Neural cell (in vitro differentiated cells): ENCODE measurements at regions not wholly inside any gene's neighbourhood (a gene's known extent, or its start where the extent isn't known, plus 50 kb on each side); places are given as distances from the start of the nearest gene placed in this dataset.

Experiments used
- H2AFZ ChIP-seq: fragments of 200-600, 300-800 bp; sonication (generic), shearing (Covaris generic); 2 replicates; pipeline ENCODE4 v1.6.0; 2014; ENCODE audit warnings: low read depth, mild to moderate bottlenecking, antibody characterized with exemption, low read length, moderate library complexity
- H3F3A ChIP-seq: fragments of 200-600 bp; shearing (Covaris generic); 2 replicates; pipeline ENCODE4 v1.6.1; 2016; ENCODE audit warnings: mild to moderate bottlenecking, moderate library complexity, mixed read lengths, antibody characterized with exemption, low read length; ENCODE audit not compliant: insufficient read depth, poor library complexity, severe bottlenecking
- H3K27ac ChIP-seq: fragments of 200-600, 300-800 bp; sonication (generic), shearing (Covaris generic); 2 replicates; pipeline ENCODE4 v1.5.1; 2014; ENCODE audit warnings: mild to moderate bottlenecking, low read length, moderate library complexity
- H3K27me3 ChIP-seq: fragments of 300-800, 200-600 bp; sonication (generic), shearing (Covaris generic); 2 replicates; pipeline ENCODE4 v1.6.0; 2014; ENCODE audit warnings: mild to moderate bottlenecking, low read depth, low read length, moderate library complexity; ENCODE audit not compliant: insufficient read depth
- H3K36me3 ChIP-seq: fragments of 300-800, 200-600 bp; sonication (generic), shearing (Covaris generic); 2 replicates; pipeline ENCODE4 v1.5.1; 2014; ENCODE audit warnings: mild to moderate bottlenecking, antibody characterized with exemption, low read length, moderate library complexity; ENCODE audit not compliant: insufficient read depth
- H3K4me2 ChIP-seq: fragments of 300-800, 200-600 bp; sonication (generic), shearing (Covaris generic); 2 replicates; pipeline ENCODE4 v1.6.0; 2014; ENCODE audit warnings: mild to moderate bottlenecking, low read length
- H3K4me3 ChIP-seq: fragments of 300-800, 200-600 bp; sonication (generic), shearing (Covaris generic); 2 replicates; pipeline ENCODE4 v1.5.1; 2014; ENCODE audit warnings: mild to moderate bottlenecking, low read length, moderate library complexity
- H3K79me2 ChIP-seq: fragments of 200-600 bp; shearing (Covaris generic); replicated peaks from 2 replicates; pipeline ENCODE4 v1.6.0; 2014; ENCODE audit warnings: mild to moderate bottlenecking, low read length, moderate library complexity; ENCODE audit not compliant: insufficient read depth
- H3K9ac ChIP-seq: fragments of 300-800, 200-600 bp; sonication (generic), shearing (Covaris generic); 2 replicates; pipeline ENCODE4 v1.6.1; 2016; ENCODE audit warnings: mild to moderate bottlenecking, low read length, mixed read lengths
- H3K9me2 ChIP-seq: fragments of 200-600 bp; shearing (Covaris generic); 2 replicates; pipeline ENCODE4 v1.6.1; 2016; ENCODE audit warnings: mild to moderate bottlenecking, low read length, mixed read lengths; ENCODE audit not compliant: insufficient read depth
- H3K9me3 ChIP-seq: fragments of 200-600, 300-800 bp; sonication (generic), shearing (Covaris generic); 2 replicates; pipeline ENCODE4 v1.6.1; 2016; ENCODE audit warnings: mild to moderate bottlenecking, mixed run types, low read length, moderate library complexity, mixed read lengths
- H4K20me1 ChIP-seq: fragments of 200-600 bp; shearing (Covaris generic); 2 replicates; pipeline ENCODE4 v1.6.1; 2016; ENCODE audit warnings: mild to moderate bottlenecking, mixed run types; ENCODE audit not compliant: insufficient read depth
- CTCF ChIP-seq: fragments of 450-650 bp; IDR thresholded peaks from 2 replicates; pipeline ENCODE4 v1.5.1; 2014; ENCODE audit warnings: antibody characterized with exemption, mild to moderate bottlenecking, moderate library complexity; ENCODE audit not compliant: poor library complexity, severe bottlenecking
- EP300 ChIP-seq: fragments of 450-650 bp; conservative IDR thresholded peaks from 2 replicates; pipeline ENCODE4 v1.6.1; 2014; ENCODE audit warnings: antibody characterized with exemption, mild to moderate bottlenecking, moderate library complexity; ENCODE audit not compliant: poor library complexity, severe bottlenecking
- EZH2 ChIP-seq: fragments of 200-600, 300-800 bp; shearing (Covaris generic), sonication (generic); IDR thresholded peaks from 2 replicates; pipeline ENCODE4 v1.6.1; 2014; ENCODE audit warnings: antibody characterized with exemption, low read length, borderline replicate concordance, mild to moderate bottlenecking; ENCODE audit not compliant: insufficient read depth, poor library complexity, severe bottlenecking
- MXI1 ChIP-seq: fragments of 450-650 bp; conservative IDR thresholded peaks from 2 replicates; pipeline ENCODE4 v1.6.1; 2014; ENCODE audit warnings: antibody characterized with exemption, mild to moderate bottlenecking; ENCODE audit not compliant: poor library complexity, severe bottlenecking
- POLR2AphosphoS5 ChIP-seq: IDR thresholded peaks from 2 replicates; pipeline ENCODE4 v1.6.1; 2012
- RAD21 ChIP-seq: fragments of 450-650 bp; conservative IDR thresholded peaks from 2 replicates; pipeline ENCODE4 v1.6.1; 2014; ENCODE audit warnings: antibody characterized with exemption, mild to moderate bottlenecking, moderate library complexity
- REST ChIP-seq: IDR thresholded peaks from 2 replicates; pipeline ENCODE4 v1.6.1; 2012; ENCODE audit warnings: borderline replicate concordance
- SMC3 ChIP-seq: fragments of 450-650 bp; conservative IDR thresholded peaks from 2 replicates; pipeline ENCODE4 v1.6.1; 2014; ENCODE audit warnings: antibody characterized with exemption, mild to moderate bottlenecking, moderate library complexity; ENCODE audit not compliant: poor library complexity
- TAF1 ChIP-seq: IDR thresholded peaks from 2 replicates; pipeline ENCODE4 v1.6.1; 2012; ENCODE audit warnings: low read depth

DNA sequence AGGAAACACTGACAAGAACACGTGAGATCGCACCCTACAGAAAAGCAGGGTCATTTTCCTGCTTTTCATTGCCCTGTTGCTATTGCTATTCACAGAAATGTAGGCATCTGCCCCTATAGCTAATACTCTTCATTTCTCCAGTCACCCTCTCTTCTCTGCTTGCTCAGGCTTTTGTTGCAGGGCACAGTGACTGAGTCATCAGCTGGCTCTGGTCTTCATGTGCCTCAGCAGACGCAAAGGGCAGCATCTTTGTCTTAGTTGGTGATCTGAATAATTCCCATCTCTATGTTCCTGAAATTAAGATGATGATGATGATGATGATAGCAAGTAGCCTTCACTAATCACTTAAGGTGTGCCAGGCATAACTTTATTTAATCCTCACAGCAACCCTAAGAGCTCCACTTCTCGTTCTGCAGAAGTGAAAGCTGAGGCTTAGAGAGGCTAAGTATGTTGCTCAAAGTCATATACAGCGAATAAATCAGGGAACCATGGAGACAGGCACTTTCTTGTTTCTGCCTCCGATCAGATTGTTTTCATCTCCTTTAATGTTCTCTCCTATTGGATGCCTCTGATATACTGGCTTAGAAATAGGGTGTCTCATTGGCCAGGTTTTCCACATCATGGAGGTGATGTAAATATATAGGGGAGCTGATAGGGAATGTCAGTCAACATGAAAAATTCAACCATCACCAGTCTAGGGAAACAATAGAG is 133.0 kb upstream of the STK32A start:
- no peaks in the 10 kb centered on the region for H3K9me3 ChIP-seq
- H3K27me3 ChIP-seq = no peaks in the 10 kb centered on the region
- H3F3A ChIP-seq = no peaks in the 10 kb centered on the region
- H3K4me3 ChIP-seq = no peak overlapping the region
- H3K9ac ChIP-seq = no peak overlapping the region
- H2AFZ ChIP-seq = no peak overlapping the region
- H3K79me2 ChIP-seq = no peaks in the 10 kb centered on the region
- H3K36me3 ChIP-seq = no peaks in the 10 kb centered on the region
- no peaks in the 10 kb centered on the region for H4K20me1 ChIP-seq
- H3K27ac ChIP-seq = peak overlapping the region; percentile 35
- no peaks in the 10 kb centered on the region for H3K9me2 ChIP-seq
- H3K4me2 ChIP-seq = no peak overlapping the region
- TF ChIP-seq POLR2AphosphoS5 = no peak
- TF ChIP-seq REST = peak; percentile 54

GRCh38 chr5:147112899-147113298 is 121.9 kb upstream of the STK32A start:
- no peaks in the 10 kb centered on the region for H3F3A ChIP-seq
- no peaks in the 10 kb centered on the region for H4K20me1 ChIP-seq
- no peaks in the 10 kb centered on the region for H3K36me3 ChIP-seq
- no peak overlapping the region for H3K4me2 ChIP-seq
- TF ChIP-seq EP300 (no peak), RAD21 (no peak), REST (no peak), EZH2 (no peak), POLR2AphosphoS5 (no peak), MXI1 (no peak), SMC3 (no peak), TAF1 (no peak), CTCF (no peak)
- H3K9me2 ChIP-seq = no peaks in the 10 kb centered on the region
- no peak overlapping the region for H3K27ac ChIP-seq
- H3K9ac ChIP-seq = no peak overlapping the region
- H3K27me3 ChIP-seq = no peaks in the 10 kb centered on the region
- H2AFZ ChIP-seq = no peak overlapping the region
- H3K4me3 ChIP-seq = no peak overlapping the region
- H3K9me3 ChIP-seq = no peaks in the 10 kb centered on the region
- no peaks in the 10 kb centered on the region for H3K79me2 ChIP-seq
